ENCODE measurements at regions not wholly inside any gene's neighbourhood (a gene's known extent, or its start where the extent isn't known, plus 50 kb on each side); places are given as distances from the start of the nearest gene placed in this dataset.
"Not testable (repeated sequence)": the region's sequence is repeated elsewhere in the genome, so short reads cannot be mapped to it uniquely, and the experiment has no call there.

- H4K20me1 ChIP-seq (ENCODE audit: insufficient read depth, low read length): no peaks in the 10 kb centered on the region
- no peak overlapping the region for H3K27ac ChIP-seq (ENCODE audit: low read length)
- H3K9ac ChIP-seq (ENCODE audit: low read length): no peak overlapping the region
- no peak overlapping the region for H2AFZ ChIP-seq (ENCODE audit: low read depth, low read length)
- H3K4me3 ChIP-seq (ENCODE audit: low read length): no peak overlapping the region
- H3K79me2 ChIP-seq (ENCODE audit: low read length): no peaks in the 10 kb centered on the region
- H3K4me2 ChIP-seq (ENCODE audit: low read length): no peak overlapping the region
- no peaks in the 10 kb centered on the region for H3K36me3 ChIP-seq (replicated peaks; ENCODE audit: low read depth, low read length)
- TF ChIP-seq EZH2phosphoT487 (IDR thresholded peaks at IDR 0.05; ENCODE audit: low read depth) (no peak), CTCF (IDR thresholded peaks at IDR 0.05; ENCODE audit: low read depth, low read length) (no peak)
- H3K4me1 ChIP-seq (ENCODE audit: low read length): peaks cover under 1% of the 10 kb centered on the region
- H3K27me3 ChIP-seq (ENCODE audit: low read depth, low read length): 0 out of 2 replicates have a peak, but pooled peaks cover 2% of the 10 kb centered on the region
- H3K9me3 ChIP-seq (ENCODE audit: insufficient read depth, low read length): no peaks in the 10 kb centered on the region
Measured at GRCh38 chr2:150335596-150335995, 151.9 kb downstream of the RND3 start.

- no peaks in the 10 kb centered on the region for H3K79me2 ChIP-seq (ENCODE audit: low read length)
- no peak overlapping the region for H3K4me3 ChIP-seq (ENCODE audit: low read length)
- H3K9me3 ChIP-seq (ENCODE audit: insufficient read depth, low read length): no peaks in the 10 kb centered on the region
- H2AFZ ChIP-seq (ENCODE audit: low read depth, low read length): no peak overlapping the region
- no peaks in the 10 kb centered on the region for H4K20me1 ChIP-seq (ENCODE audit: insufficient read depth, low read length)
- H3K27ac ChIP-seq (ENCODE audit: low read length): no peak overlapping the region
- H3K9ac ChIP-seq (ENCODE audit: low read length): no peak overlapping the region
- H3K27me3 ChIP-seq (ENCODE audit: low read depth, low read length): no peaks in the 10 kb centered on the region
- H3K4me2 ChIP-seq (ENCODE audit: low read length): no peak overlapping the region
- H3K36me3 ChIP-seq (replicated peaks; ENCODE audit: low read depth, low read length): no peaks in the 10 kb centered on the region
- no peaks in the 10 kb centered on the region for H3K4me1 ChIP-seq (ENCODE audit: low read length)
- TF ChIP-seq EZH2phosphoT487 (IDR thresholded peaks at IDR 0.05; ENCODE audit: low read depth) (no peak), CTCF (IDR thresholded peaks at IDR 0.05; ENCODE audit: low read depth, low read length) (no peak)
Measured at GRCh38 chr2:150332383-150332782, 155.1 kb downstream of the RND3 start.

- Histone ChIP-seq H3K27me3 (ENCODE audit: low read depth, low read length) (no peaks in the 10 kb centered on the region), H3K4me3 (ENCODE audit: low read length) (no peak overlapping the region), H3K36me3 (replicated peaks; ENCODE audit: low read depth, low read length) (no peaks in the 10 kb centered on the region), H2AFZ (ENCODE audit: low read depth, low read length) (no peak overlapping the region), H3K9ac (ENCODE audit: low read length) (no peak overlapping the region), H3K4me2 (ENCODE audit: low read length) (no peak overlapping the region), H3K9me3 (ENCODE audit: insufficient read depth, low read length) (no peaks in the 10 kb centered on the region), H3K27ac (ENCODE audit: low read length) (no peak overlapping the region), H3K4me1 (ENCODE audit: low read length) (no peaks in the 10 kb centered on the region), H4K20me1 (ENCODE audit: insufficient read depth, low read length) (no peaks in the 10 kb centered on the region), H3K79me2 (ENCODE audit: low read length) (no peaks in the 10 kb centered on the region)
- TF ChIP-seq CTCF (IDR thresholded peaks at IDR 0.05; ENCODE audit: low read depth, low read length) (no peak), EZH2phosphoT487 (IDR thresholded peaks at IDR 0.05; ENCODE audit: low read depth) (no peak)
Measured at GRCh38 chr2:150327564-150328489, 159.6 kb downstream of the RND3 start.

GRCh38 chr2:150325656-150326314, 161.7 kb downstream of the RND3 start:
- H3K9me3 ChIP-seq (ENCODE audit: insufficient read depth, low read length): no peaks in the 10 kb centered on the region

GRCh38 chr2:150323071-150323470, 164.4 kb downstream of the RND3 start:
- H3K4me3 ChIP-seq (ENCODE audit: low read length); H3K4me2 ChIP-seq (ENCODE audit: low read length); H2AFZ ChIP-seq (ENCODE audit: low read depth, low read length); H3K27me3 ChIP-seq (ENCODE audit: low read depth, low read length); H4K20me1 ChIP-seq (ENCODE audit: insufficient read depth, low read length); H3K36me3 ChIP-seq (replicated peaks; ENCODE audit: low read depth, low read length); H3K9me3 ChIP-seq (ENCODE audit: insufficient read depth, low read length); H3K9ac ChIP-seq (ENCODE audit: low read length); H3K79me2 ChIP-seq (ENCODE audit: low read length); H3K27ac ChIP-seq (ENCODE audit: low read length); H3K4me1 ChIP-seq (ENCODE audit: low read length): not testable (repeated sequence)

More at GRCh38 chr2:150325656-150326314, 161.7 kb downstream of the RND3 start:
- Histone ChIP-seq H3K4me3 (ENCODE audit: low read length) (no peak overlapping the region), H4K20me1 (ENCODE audit: insufficient read depth, low read length) (no peaks in the 10 kb centered on the region), H3K4me2 (ENCODE audit: low read length) (no peak overlapping the region), H3K4me1 (ENCODE audit: low read length) (no peaks in the 10 kb centered on the region), H3K9ac (ENCODE audit: low read length) (no peak overlapping the region), H2AFZ (ENCODE audit: low read depth, low read length) (no peak overlapping the region), H3K79me2 (ENCODE audit: low read length) (no peaks in the 10 kb centered on the region), H3K27me3 (ENCODE audit: low read depth, low read length) (no peaks in the 10 kb centered on the region), H3K36me3 (replicated peaks; ENCODE audit: low read depth, low read length) (no peaks in the 10 kb centered on the region), H3K27ac (ENCODE audit: low read length) (no peak overlapping the region)
- TF ChIP-seq EZH2phosphoT487 (IDR thresholded peaks at IDR 0.05; ENCODE audit: low read depth): no peak
- no peak for TF ChIP-seq CTCF (IDR thresholded peaks at IDR 0.05; ENCODE audit: low read depth, low read length)
